HepG2 (cell line): ENCODE measurements at regions not wholly inside any gene's neighbourhood (a gene's known extent, or its start where the extent isn't known, plus 50 kb on each side); places are given as distances from the start of the nearest gene placed in this dataset.

Experiments
- ATAC-seq: fragments of 200-7000 bp; cut with Tn5 transposase; 3 replicates; pipeline ENCODE4 v1.9.1; 2020; ENCODE audit warnings: mild to moderate bottlenecking, moderate library complexity
- BruUV-seq: library from RNA; stranded (reverse); fragments of 400-500 nt; replicated peaks from 2 replicates; lab custom pipeline; 2021; lab: Mats Ljungman, UMichigan
- CTCF ChIA-PET: fragments of 300-600 bp; formaldehyde crosslinking; extraction: SDS; loops from one replicate; lab custom pipeline; 2021; ENCODE audit warnings: low total read pairs, inconsistent platforms, low intra/inter-chr PET ratio; lab: Yijun Ruan, JAX
- POLR2A ChIA-PET: fragments of 350-600 bp; sonication (Branson Sonifier 250); formaldehyde crosslinking; loops from one replicate; lab custom pipeline; 2020; ENCODE audit warnings: antibody characterized with exemption, inconsistent platforms; lab: Yijun Ruan, JAX
- DNase-seq: peaks from one replicate; pipeline ENCODE4 v3.0.0-alpha.2; 2015; ENCODE audit warnings: low spot score
- FAIRE-seq: peaks from 3 replicates; lab custom pipeline; 2011; peaks lifted over from hg19 to GRCh38; lab: Jason Lieb, UNC
- H2AFZ ChIP-seq: one replicate; pipeline ENCODE4 v1.6.1; 2011; ENCODE audit warnings: low read length, inconsistent platforms
- H3K27ac ChIP-seq: fragments of 300-600 bp; 3 replicates; pipeline ENCODE4 v1.8.0; 2011; ENCODE audit warnings: mixed run types, mild to moderate bottlenecking, mixed read lengths, low read length, inconsistent platforms; ENCODE audit not compliant: insufficient read depth; ENCODE audit errors: extremely low read length
- H3K27me3 ChIP-seq, 2 experiments: fragments of 200-600 bp in 1 of 2; 2 replicates in 1 of 2; 3 replicates in 1 of 2; pipeline versions ENCODE4 v1.6.0 to v1.8.0; 2011; ENCODE audit warnings: low read length in 2 of 2, mild to moderate bottlenecking in 2 of 2, moderate library complexity in 2 of 2, inconsistent platforms in 1 of 2; ENCODE audit not compliant: insufficient read depth in 2 of 2, control insufficient read depth in 1 of 2
- H3K36me3 ChIP-seq, 2 experiments: fragments of 200-600 bp in 1 of 2; replicated peaks in 1 of 2; 2 replicates in 1 of 2; 3 replicates in 1 of 2; pipeline versions ENCODE4 v1.5.1 to v1.8.0; 2011; ENCODE audit warnings: low read length in 2 of 2, inconsistent platforms in 1 of 2; ENCODE audit not compliant: insufficient read depth in 2 of 2, control insufficient read depth in 1 of 2
- H3K4me1 ChIP-seq: 2 replicates; pipeline ENCODE4 v1.5.1; 2012; ENCODE audit warnings: low read length, inconsistent platforms; ENCODE audit not compliant: insufficient read depth
- H3K4me2 ChIP-seq: 2 replicates; pipeline ENCODE4 v1.6.0; 2011; ENCODE audit warnings: low read depth, low read length, inconsistent platforms
- H3K4me3 ChIP-seq, 3 experiments: fragments of 200-600 bp in 1 of 3; sonication (generic), shearing (Covaris generic) in 1 of 3; replicated peaks in 1 of 3; 2 replicates each; pipeline ENCODE4 v1.5.1; 2011 to 2016; ENCODE audit warnings: low read length in 3 of 3, inconsistent platforms in 2 of 3, low read depth in 2 of 3, mild to moderate bottlenecking in 2 of 3, control low read depth in 1 of 3, mixed read lengths in 1 of 3; ENCODE audit not compliant: insufficient read depth in 1 of 3
- H3K79me2 ChIP-seq: one replicate; pipeline ENCODE4 v1.6.1; 2011; ENCODE audit warnings: low read length, inconsistent platforms; ENCODE audit not compliant: insufficient read depth
- H3K9ac ChIP-seq: 2 replicates; pipeline ENCODE4 v1.6.0; 2011; ENCODE audit warnings: mild to moderate bottlenecking, low read depth, low read length, inconsistent platforms; ENCODE audit not compliant: insufficient read depth
- H3K9me3 ChIP-seq: 2 replicates; pipeline ENCODE4 v1.5.1; 2012; ENCODE audit warnings: mild to moderate bottlenecking, low read length
- H4K20me1 ChIP-seq: 2 replicates; pipeline ENCODE4 v1.6.0; 2011; ENCODE audit warnings: inconsistent platforms, mild to moderate bottlenecking, low read length, moderate library complexity; ENCODE audit not compliant: insufficient read depth
- CAMTA2 ChIP-seq: sonication (generic); formaldehyde crosslinking; IDR thresholded peaks from 2 replicates; pipeline ENCODE4 v1.4.0; 2020; ENCODE audit warnings: mild to moderate bottlenecking, missing genetic modification reagents, borderline replicate concordance
- ERF ChIP-seq: IDR thresholded peaks from 2 replicates; pipeline ENCODE4 v1.6.1; 2018; ENCODE audit warnings: missing biosample characterization, missing genetic modification reagents
- HDAC2 ChIP-seq: sonication (generic); formaldehyde crosslinking; IDR thresholded peaks from 2 replicates; pipeline ENCODE4 v1.4.0; 2020; ENCODE audit warnings: missing genetic modification reagents
- KDM1A ChIP-seq: IDR thresholded peaks from 2 replicates; pipeline ENCODE4 v1.6.1; 2016; ENCODE audit warnings: missing compliant biosample characterization
- MAFG ChIP-seq: sonication (generic); formaldehyde crosslinking; IDR thresholded peaks from 2 replicates; pipeline ENCODE4 v1.5.1; 2020; ENCODE audit warnings: mild to moderate bottlenecking, missing genetic modification reagents
- NCOA1 ChIP-seq: sonication (generic); formaldehyde crosslinking; IDR thresholded peaks from 2 replicates; pipeline ENCODE4 v1.9.0; 2021; ENCODE audit warnings: missing genetic modification reagents
- NFYB ChIP-seq: sonication (generic); formaldehyde crosslinking; IDR thresholded peaks from 2 replicates; pipeline ENCODE4 v1.4.0; 2020; ENCODE audit warnings: missing genetic modification reagents
- SRSF4 ChIP-seq: fragments of 200-400 bp; formaldehyde crosslinking; IDR thresholded peaks from one replicate; pipeline ENCODE4 v1.6.1; 2018; ENCODE audit warnings: mild to moderate bottlenecking, low read depth, low read length, moderate library complexity; ENCODE audit not compliant: poor library complexity, severe bottlenecking
- ZIK1 ChIP-seq: sonication (generic); formaldehyde crosslinking; IDR thresholded peaks from 2 replicates; pipeline ENCODE4 v1.5.0; 2020; ENCODE audit warnings: mild to moderate bottlenecking, low read depth, missing genetic modification reagents, borderline replicate concordance
- ZNF230 ChIP-seq: sonication (generic); formaldehyde crosslinking; IDR thresholded peaks from 2 replicates; pipeline ENCODE4 v1.4.0; 2020; ENCODE audit warnings: mild to moderate bottlenecking, missing genetic modification reagents
- ZNF333 ChIP-seq: sonication (generic); formaldehyde crosslinking; IDR thresholded peaks from 2 replicates; pipeline ENCODE4 v1.4.0; 2020; ENCODE audit warnings: mild to moderate bottlenecking, missing genetic modification reagents, borderline replicate concordance
- ZSCAN20 ChIP-seq: sonication (generic); formaldehyde crosslinking; IDR thresholded peaks from 2 replicates; pipeline ENCODE4 v1.4.0; 2020; ENCODE audit warnings: missing genetic modification reagents, mild to moderate bottlenecking, borderline replicate concordance
- ZSCAN25 ChIP-seq: sonication (generic); formaldehyde crosslinking; IDR thresholded peaks from 2 replicates; pipeline ENCODE4 v1.8.0; 2022; ENCODE audit warnings: mild to moderate bottlenecking, missing genetic modification reagents
- WGBS: methylation state at CpG from one replicate; pipeline ENCODE4 v1.1.6; 2017; ENCODE audit warnings: low lambda C conversion rate; 5-methylcytosine and 5-hydroxymethylcytosine counted together
- in situ Hi-C: cut with HindIII; loops from 2 replicates; pipeline ENCODE4 v1.10.0; 2017; ENCODE audit warnings: low pct_unique_long_range_greater_than_20kb; ENCODE audit not compliant: extremely low pct_ligation_motif_present
- intact Hi-C: fragments of 100-400 bp; cut with micrococcal nuclease; formaldehyde crosslinking; loops from one replicate; pipeline ENCODE4 v1.10.0; 2022; ENCODE audit not compliant: unreplicated experiment
- TF ChIP-seq, protein P1 (sequence below), 2 experiments: IDR thresholded peaks; 2 replicates each; pipeline ENCODE4 v1.6.1; 2011 to 2012; ENCODE audit warnings: low read length in 2 of 2, borderline replicate concordance in 1 of 2, low read depth in 1 of 2, mild to moderate bottlenecking in 1 of 2, moderate library complexity in 1 of 2

DNA sequence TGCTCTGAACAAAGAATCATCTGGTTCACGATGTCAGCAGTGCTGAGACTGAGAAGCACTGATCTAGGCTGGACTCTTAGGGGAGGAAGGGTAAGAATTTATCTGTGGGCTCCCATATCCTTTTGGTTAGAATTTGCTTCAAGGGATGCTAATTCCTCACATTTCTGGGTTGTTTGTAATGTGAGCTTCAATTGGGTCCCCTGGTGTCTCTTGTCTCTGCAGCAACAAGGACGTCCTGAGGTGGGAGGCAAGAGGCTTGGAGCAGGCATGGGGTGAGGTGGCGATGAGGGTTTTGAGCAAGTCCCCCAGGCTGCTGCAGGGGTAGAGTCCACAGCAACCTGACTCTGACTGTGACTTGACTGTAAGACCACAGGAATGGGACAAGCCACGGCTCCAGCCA, 213.8 kb upstream of the NLRP1 start (continued):
- TF ChIP-seq ZSCAN20 (CRISPR knock-in tag) = no peak
- no peak for TF ChIP-seq CAMTA2 (CRISPR knock-in tag)
- no peak for TF ChIP-seq ZIK1 (CRISPR knock-in tag)
- TF ChIP-seq, protein P1, sequence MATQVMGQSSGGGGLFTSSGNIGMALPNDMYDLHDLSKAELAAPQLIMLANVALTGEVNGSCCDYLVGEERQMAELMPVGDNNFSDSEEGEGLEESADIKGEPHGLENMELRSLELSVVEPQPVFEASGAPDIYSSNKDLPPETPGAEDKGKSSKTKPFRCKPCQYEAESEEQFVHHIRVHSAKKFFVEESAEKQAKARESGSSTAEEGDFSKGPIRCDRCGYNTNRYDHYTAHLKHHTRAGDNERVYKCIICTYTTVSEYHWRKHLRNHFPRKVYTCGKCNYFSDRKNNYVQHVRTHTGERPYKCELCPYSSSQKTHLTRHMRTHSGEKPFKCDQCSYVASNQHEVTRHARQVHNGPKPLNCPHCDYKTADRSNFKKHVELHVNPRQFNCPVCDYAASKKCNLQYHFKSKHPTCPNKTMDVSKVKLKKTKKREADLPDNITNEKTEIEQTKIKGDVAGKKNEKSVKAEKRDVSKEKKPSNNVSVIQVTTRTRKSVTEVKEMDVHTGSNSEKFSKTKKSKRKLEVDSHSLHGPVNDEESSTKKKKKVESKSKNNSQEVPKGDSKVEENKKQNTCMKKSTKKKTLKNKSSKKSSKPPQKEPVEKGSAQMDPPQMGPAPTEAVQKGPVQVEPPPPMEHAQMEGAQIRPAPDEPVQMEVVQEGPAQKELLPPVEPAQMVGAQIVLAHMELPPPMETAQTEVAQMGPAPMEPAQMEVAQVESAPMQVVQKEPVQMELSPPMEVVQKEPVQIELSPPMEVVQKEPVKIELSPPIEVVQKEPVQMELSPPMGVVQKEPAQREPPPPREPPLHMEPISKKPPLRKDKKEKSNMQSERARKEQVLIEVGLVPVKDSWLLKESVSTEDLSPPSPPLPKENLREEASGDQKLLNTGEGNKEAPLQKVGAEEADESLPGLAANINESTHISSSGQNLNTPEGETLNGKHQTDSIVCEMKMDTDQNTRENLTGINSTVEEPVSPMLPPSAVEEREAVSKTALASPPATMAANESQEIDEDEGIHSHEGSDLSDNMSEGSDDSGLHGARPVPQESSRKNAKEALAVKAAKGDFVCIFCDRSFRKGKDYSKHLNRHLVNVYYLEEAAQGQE (IDR thresholded peaks at IDR 0.05; ENCODE audit: borderline replicate concordance in 1 of 2, low read depth in 1 of 2, low read length in 2 of 2) = no peak
- no peak for TF ChIP-seq MAFG (CRISPR knock-in tag)

DNA sequence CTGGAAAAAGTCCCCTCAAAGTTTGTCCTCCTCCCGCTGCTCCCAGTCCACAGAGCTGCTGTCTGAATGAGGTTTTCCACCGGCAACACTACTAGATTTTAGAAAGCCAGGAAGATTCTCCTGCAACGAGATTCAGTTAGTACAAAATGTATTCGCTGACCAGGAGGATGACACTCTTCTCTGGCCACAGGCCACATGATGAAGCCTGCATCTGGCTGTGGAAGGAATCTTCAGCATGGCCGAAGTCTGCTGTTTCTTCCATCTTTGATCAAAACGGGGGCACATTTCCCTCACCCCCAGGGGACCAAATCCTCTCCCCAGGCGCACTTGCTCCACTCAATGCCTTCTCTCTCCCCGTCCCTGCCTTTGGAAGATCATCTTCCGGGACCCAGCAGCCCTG, 215.8 kb upstream of the NLRP1 start:
- Histone ChIP-seq H3K4me1 (no peaks in the 10 kb centered on the region), H4K20me1 (0 out of 2 replicates have a peak, but pooled peaks cover 3% of the 10 kb centered on the region), H3K27me3 (no peaks in the 10 kb centered on the region; a peak in 1 of 5 replicates), H3K9me3 (no peaks in the 10 kb centered on the region), H3K36me3 (no peaks in the 10 kb centered on the region), H3K4me3 (no peak overlapping the region), H3K4me2 (no peak overlapping the region), H3K79me2 (no peaks in the 10 kb centered on the region), H3K9ac (no peak overlapping the region), H3K27ac (no peak overlapping the region), H2AFZ (no peak overlapping the region)
- WGBS = 42% methylated on average over 9 of the region's 9 CpGs
- TF ChIP-seq HDAC2 (no peak), ERF (CRISPR knock-in tag) (no peak), ZSCAN25 (CRISPR knock-in tag) (no peak), ZNF333 (no peak), ZNF230 (CRISPR knock-in tag) (no peak), KDM1A (CRISPR knock-in tag) (no peak), NFYB (CRISPR knock-in tag) (no peak), SRSF4 (no peak), NCOA1 (CRISPR knock-in tag) (no peak)
- TF ChIP-seq, protein P1 (IDR thresholded peaks at IDR 0.05; ENCODE audit: borderline replicate concordance in 1 of 2, low read depth in 1 of 2, low read length in 2 of 2) = no peak
- no TSS peak for BruUV-seq
- DNase-seq (no peak), ATAC-seq (no peak), FAIRE-seq (no peak)
- CTCF ChIA-PET = interaction anchor here (1.6 kb wide), 2 partner anchors 53 to 93 kb away, joined by 4 to 5 read pairs; no protein-coding TSS in a partner anchor
- intact Hi-C loops = loop anchor here (2.0 to 5.0 kb wide), 2 partner anchors 93 to 213 kb away; no protein-coding TSS in a partner anchor
- POLR2A ChIA-PET = no interaction called here
- in situ Hi-C loops = no loop called here
